ENCODE measurements at regions not wholly inside any gene's neighbourhood (a gene's known extent, or its start where the extent isn't known, plus 50 kb on each side); places are given as distances from the start of the nearest gene placed in this dataset.

DNA sequence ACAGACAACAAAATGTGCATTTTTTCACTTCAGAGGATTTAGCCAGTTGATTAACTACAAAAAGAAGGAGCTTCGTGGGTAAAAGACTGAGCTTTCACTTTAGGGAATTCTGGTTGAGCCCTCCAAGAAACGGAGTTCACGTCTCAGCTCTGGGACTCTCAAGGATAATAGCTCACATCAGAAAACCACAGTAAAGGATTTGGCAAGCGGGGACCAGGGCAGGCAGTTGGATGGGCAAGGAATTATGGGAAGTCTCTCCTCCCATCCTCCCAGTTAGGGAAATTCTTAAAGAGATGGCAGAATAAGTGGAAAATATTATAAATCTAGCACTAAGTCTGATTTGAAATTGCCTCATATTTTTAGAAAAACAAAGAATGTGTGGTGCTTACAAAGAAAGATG is 188.3 kb upstream of the EOMES start:
- TF ChIP-seq, protein P1, sequence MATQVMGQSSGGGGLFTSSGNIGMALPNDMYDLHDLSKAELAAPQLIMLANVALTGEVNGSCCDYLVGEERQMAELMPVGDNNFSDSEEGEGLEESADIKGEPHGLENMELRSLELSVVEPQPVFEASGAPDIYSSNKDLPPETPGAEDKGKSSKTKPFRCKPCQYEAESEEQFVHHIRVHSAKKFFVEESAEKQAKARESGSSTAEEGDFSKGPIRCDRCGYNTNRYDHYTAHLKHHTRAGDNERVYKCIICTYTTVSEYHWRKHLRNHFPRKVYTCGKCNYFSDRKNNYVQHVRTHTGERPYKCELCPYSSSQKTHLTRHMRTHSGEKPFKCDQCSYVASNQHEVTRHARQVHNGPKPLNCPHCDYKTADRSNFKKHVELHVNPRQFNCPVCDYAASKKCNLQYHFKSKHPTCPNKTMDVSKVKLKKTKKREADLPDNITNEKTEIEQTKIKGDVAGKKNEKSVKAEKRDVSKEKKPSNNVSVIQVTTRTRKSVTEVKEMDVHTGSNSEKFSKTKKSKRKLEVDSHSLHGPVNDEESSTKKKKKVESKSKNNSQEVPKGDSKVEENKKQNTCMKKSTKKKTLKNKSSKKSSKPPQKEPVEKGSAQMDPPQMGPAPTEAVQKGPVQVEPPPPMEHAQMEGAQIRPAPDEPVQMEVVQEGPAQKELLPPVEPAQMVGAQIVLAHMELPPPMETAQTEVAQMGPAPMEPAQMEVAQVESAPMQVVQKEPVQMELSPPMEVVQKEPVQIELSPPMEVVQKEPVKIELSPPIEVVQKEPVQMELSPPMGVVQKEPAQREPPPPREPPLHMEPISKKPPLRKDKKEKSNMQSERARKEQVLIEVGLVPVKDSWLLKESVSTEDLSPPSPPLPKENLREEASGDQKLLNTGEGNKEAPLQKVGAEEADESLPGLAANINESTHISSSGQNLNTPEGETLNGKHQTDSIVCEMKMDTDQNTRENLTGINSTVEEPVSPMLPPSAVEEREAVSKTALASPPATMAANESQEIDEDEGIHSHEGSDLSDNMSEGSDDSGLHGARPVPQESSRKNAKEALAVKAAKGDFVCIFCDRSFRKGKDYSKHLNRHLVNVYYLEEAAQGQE (IDR thresholded peaks at IDR 0.05; ENCODE audit: insufficient read depth in 1 of 2, low read depth in 2 of 2, low read length in 1 of 2) = no peak
- TF ChIP-seq, protein P2, sequence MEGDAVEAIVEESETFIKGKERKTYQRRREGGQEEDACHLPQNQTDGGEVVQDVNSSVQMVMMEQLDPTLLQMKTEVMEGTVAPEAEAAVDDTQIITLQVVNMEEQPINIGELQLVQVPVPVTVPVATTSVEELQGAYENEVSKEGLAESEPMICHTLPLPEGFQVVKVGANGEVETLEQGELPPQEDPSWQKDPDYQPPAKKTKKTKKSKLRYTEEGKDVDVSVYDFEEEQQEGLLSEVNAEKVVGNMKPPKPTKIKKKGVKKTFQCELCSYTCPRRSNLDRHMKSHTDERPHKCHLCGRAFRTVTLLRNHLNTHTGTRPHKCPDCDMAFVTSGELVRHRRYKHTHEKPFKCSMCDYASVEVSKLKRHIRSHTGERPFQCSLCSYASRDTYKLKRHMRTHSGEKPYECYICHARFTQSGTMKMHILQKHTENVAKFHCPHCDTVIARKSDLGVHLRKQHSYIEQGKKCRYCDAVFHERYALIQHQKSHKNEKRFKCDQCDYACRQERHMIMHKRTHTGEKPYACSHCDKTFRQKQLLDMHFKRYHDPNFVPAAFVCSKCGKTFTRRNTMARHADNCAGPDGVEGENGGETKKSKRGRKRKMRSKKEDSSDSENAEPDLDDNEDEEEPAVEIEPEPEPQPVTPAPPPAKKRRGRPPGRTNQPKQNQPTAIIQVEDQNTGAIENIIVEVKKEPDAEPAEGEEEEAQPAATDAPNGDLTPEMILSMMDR (IDR thresholded peaks at IDR 0.05) = no peak
- TF ChIP-seq SIN3A (IDR thresholded peaks at IDR 0.05; ENCODE audit: borderline replicate concordance, insufficient read depth, low read depth, low read length) (no peak), POLR2AphosphoS5 (IDR thresholded peaks at IDR 0.05; ENCODE audit: low read depth, low read length) (no peak)
